Stimulated activated CD8-positive, alpha-beta memory T cell treated with anti-CD3 and anti-CD28 coated beads, Interleukin-12 subunit alpha, Interleukin-12 subunit beta, amount 100 ng/mL, for 1 hour (primary cell): ENCODE measurements at regions not wholly inside any gene's neighbourhood (a gene's known extent, or its start where the extent isn't known, plus 50 kb on each side); places are given as distances from the start of the nearest gene placed in this dataset.
A peak's percentile ranks its signal among the peaks of the same experiment; 100 is the strongest.

Experiments used
- DNase-seq: peaks from one replicate; pipeline ENCODE4 v3.0.0-alpha.2; 2020; ENCODE audit warnings: low read depth

DNA sequence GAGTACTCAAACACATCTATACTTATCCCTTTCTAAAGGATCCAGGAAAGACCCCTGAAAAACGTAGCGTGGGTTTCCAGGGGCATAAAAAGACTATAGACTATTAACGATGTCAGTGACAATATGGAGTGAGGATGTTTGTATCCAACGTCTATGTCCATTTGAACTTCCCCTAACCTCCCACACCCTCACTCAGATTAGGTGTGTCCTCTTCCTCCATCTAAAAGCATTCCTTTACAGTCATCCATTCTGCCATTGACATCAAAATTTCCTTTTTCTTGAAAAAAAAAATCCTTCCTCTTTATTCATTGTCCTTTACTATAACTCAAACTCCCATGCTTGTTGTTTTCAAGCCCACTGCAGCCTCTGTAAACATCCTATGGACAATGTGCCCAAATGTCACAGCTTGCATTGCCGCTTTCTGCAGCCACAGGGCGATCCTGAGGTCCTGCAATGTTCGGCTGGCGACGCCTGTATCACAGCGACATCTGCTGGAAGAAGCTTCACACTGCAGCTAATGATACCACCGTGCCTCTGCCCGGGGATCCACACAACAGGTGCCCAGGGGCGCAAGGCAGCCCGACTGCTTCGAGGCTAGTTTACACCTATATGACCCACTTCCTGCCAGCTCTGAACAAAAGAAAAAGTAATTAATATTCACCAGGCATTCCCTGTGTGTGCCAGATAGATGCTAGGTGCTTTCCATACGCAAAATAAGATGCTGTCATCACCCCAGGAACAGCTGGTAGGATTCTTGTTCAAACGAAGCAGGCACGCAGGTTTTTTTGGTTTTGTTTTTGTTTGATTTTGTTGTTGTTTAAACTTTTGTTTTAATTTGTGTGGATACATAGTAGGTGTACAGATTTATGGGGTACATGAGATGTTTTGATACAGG lies 267.9 kb upstream of the GHITM start:
- DNase-seq, result peak; percentile 19

DNA sequence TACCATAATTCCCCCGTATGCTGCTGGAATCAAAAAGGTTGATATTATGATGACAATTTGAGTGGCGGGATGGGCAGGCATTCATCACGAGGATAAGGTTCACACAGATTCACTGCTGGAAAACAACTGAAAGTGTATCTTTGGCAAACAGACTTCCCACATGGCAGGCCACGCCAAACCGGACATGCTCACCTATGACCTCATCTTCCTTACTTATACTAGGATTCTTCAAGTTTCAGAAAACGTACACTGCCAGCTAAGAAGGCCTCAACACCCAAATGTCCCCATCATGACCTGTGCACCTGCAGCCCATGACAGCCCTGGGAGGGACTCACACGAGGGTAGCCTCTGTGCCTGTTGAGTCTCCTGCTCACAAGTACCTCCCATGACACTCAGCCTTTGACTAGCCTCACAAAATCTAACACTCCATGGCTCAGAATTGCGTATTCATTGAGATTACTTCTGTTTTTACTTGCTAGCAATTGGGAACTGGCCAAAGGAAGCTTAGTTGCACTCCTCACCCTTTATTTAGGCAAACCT lies 259.0 kb upstream of the GHITM start:
- no peak for DNase-seq

DNA sequence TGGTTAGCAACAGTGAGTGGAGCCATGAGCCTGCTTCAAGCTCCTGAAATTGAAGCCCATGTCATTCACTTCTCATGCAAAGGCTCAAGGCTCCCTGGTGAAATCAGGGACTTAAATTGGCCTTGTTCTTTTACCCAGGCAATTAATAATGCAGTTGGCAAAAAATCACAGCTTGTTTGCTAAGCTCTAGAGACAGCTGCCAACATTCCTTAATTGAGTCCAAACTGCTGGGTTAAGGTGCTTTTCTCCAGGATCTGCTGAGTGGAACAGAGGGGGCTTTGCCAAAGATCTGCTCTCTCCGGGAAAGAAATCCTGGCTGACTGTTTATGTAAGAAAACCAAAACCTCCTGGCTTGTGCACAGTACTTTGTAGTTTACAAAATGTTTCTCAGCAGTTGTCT lies 257.6 kb upstream of the GHITM start:
- DNase-seq, result no peak

DNA sequence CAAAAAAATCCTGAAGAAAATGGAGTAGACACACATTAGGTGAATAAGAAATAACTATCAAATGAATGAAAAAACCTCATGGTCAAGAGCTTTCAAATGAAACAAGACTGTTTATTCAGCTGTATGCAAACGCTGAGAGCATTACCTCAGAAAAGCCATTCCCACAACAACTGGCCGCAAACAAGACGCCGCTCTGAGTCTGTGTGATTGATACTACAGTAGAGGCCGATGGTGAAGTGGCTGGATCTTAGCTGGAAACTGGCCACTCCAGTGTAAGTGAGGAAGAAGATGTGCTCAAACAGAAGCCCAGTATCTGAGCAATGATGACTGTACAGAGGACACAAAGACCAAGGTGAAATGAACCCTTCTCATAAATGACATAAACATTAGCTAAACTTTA lies 252.4 kb upstream of the GHITM start:
- DNase-seq, result no peak

DNA sequence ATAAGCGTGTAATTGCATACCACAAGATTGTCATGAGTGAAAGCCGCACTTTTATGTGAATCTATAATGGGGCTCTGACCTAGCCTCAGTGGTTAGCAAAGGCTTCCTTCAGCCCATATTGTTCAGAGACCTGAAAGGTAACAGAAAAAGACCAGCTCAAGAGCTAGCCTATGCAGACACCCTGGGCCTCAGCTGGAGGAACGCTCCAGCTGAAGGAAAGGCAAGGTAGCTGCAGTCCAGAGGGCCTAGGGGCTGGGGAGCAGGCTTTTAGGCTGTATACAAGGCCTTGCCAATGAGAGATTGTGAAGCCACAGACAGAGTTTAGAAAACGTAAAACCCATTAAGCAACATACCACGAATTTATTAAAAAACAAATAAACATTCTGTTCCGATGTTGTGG lies 246.6 kb upstream of the GHITM start:
- DNase-seq, result no peak

DNA sequence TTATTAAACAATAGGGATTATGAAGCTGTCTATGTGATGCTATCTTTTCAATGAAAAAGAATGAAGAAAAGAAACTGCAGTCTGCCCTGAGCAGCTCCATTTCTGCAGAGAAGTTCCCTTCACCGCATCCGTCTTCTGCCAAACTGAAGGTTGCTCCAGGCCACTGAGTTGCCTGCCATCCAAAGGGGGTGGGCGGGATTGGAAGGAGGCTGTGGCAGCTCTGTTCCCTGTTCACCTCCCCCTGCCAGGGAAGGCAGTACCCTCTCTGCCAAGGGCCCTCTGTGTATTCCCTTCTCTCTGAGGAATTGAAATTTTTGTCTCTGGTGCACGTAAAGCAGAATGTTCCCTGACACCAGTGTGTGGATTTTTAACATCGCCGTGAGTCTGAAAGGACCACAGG lies 243.1 kb upstream of the GHITM start:
- DNase-seq, result no peak

DNA sequence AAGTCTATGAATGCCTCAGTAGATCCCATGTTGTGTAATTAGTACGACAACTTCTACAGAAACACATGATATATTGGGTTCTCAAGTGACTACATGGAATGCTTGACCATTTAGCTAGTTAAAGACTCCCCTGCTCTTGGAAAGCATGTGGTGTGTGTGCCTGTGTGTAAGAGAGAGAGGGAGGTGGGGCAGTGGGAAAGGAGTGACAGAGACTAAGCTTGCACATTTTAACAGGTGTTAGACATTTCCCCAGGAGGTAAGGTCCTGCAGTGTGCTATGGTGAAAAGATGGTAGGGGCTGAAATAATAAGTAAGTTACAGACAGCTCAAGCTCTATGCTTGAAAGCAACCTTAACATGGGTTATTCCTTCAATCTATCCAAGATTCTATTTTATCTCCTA lies 241.7 kb upstream of the GHITM start:
- DNase-seq, result no peak

DNA sequence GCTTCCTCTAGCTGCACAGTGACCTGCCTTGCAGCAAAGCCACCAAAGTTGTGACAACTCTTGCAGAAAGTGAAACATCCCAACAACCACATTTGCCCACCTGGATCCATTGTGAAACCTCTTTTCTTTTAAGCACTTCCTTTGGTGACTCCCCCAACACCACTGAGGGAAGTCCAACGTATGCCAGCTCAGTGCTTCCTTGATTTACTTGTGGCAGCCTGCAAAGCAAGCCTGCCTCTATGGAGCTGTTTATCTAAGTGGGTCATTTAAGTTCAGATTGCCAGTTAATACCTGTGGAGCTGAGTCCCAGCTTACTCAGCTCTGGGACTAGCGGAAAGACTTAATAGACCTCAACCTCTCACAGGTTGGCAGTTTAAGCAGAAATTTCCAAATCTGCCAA lies 230.8 kb upstream of the GHITM start:
- no peak for DNase-seq

DNA sequence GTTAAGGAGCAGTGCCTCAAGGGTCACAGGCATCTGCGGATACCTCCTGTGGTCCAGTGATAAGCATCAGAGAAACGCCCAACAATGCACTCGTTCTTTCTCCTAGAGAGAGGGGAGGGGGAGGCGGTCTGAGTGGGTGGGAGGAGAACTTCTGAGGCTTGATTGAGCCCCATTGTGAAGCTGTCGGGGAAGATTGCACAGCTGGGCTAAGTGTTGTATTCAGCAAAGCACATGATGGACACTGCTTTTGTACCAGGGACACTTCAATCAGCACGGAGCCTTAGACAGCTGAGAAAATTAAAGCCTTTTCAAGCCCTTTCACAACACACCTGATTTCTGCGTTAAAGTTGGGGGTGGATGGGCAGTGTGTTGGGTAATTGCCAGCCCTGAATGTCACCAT lies 230.3 kb upstream of the GHITM start:
- DNase-seq, result no peak

DNA sequence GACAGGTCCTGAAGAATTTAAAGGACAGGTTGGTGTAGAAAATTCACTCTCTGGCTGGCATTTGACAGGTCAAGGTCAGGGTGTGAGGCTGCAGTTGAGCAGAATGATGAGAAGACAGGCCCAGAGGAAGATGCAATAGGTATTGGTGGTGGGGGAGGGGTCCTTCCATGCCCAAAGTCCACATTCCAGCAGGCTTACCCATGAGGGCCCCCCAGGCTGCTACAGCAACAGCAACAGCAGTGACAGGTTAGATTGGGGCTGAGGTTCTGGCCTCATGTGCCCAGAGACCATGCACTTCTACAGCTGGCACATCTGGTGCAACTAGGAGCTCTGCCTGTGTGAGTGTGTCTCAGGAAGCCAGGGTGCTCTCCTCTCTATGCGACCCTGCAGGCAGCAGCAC lies 223.5 kb upstream of the GHITM start:
- DNase-seq, result no peak

DNA sequence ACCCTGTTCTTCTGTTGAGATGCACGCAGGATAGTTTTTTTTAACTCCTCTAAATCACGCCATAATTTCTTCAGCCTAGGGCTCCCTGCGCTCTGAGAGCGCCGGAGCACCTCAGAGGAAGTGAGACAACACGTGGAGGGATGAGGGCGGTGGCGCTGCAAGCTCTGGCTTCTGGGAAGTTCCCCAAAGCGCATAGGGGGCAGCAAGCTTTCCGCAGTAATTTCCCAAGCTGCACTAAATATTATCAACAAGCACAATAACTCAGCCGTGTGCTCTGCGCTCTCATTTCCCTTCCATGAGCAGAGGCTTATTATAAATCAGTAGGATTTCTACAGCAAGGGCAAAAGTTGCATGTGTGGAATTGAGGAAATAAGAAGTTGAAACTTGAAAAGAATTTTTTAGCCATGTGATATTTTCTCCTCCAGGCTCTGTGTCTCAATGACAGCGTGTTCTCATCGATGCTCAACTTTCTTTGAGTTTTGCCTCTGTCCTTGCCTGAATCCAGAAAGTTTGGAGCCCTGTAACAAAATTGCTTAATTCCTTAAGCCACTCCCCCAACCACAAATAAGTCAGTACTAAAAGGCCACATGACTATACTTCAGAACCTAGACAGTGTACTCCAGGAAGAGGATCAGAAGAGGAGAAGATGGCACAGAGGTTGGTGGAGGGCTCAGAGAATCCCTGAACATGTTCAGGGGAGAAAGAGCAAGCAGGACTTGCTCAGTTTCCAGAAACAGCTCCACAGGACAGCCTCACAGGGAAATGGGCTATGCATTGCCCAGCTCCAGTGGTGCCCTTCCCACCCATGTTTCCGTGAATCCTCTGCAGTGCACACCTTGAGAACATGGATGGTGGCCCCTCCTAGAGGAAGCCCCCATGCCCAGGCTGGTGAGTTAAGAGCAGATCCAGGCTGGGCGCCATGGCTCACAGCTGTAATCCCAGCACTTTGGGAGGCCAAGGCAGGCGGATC lies 221.5 kb upstream of the GHITM start:
- no peak for DNase-seq

DNA sequence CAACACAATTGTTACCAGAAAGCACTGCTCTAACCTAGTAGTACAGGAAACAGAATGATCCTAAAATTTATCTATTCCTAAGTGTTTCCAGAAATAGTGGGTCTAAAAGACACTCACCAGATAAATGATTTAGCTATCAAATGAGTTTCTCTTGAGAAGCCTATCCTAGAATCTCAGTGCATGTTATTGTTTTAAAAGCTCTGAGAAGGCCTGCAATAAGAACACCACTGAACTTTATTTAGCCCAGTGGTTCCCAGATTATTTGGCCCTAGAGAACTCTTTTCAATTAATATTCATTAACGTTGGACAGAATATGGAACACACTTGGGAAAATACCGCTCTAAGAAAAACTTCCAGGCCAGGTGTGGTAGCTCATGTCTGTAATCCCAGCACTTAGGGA lies 220.1 kb upstream of the GHITM start:
- DNase-seq, result no peak

DNA sequence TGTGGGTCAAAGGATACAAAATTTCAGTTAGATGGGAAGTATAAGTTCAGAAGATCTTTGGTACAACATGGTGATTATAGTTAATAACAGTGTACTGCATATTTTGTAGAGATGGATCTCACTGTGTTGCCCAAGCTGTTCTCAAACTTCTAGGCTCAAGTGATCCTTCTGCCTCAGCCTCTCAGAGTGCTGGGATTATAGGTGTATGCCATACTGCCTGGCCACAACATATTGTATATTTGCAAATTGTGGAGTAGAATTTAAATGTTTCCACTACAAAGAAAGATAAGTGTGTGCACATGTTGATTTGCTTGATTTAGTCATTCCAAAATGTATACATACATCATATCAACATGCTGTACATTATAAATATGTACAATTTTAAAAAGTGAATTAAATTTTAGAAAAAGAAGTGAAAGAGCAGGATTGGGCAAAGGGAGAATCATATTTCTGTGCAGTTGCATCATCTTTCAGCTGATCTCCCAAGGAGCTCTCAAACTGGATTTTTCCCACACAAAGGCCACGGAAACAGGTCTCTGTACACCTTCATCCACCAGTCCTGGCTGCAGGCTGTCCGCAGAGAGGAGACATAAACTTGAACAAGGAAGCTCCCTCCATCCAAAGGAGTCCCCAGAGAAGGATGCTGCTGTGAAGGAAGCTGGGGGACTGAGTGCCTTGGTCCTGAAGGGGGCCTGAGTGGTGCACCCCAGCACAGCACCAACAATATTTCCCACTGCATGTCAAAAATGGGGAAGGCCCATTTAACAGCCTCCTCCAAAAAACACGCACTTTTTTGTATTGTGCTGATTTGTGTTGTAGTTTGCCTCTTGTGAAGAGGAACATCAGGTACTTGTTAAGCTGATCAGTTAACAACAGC lies 217.1 kb upstream of the GHITM start:
- DNase-seq, result no peak

DNA sequence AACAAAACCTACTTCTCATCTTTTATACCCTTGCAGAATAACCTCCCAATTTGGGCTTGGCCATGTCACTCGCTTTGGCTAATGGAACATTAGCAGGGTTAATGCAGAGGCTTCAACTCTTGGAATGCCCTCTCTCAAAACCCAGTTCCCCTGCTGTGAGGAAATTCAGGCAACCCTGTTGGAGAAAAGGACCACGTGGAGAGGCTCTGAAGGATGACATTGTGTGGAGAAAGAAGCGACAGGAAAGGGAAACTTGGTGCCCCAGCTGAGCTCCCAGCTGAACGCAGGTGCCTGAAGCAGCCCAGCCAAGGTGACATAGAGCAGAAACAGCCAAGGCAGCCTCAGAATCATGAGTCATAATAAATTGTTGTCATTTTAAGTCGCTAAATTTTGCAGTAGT lies 214.2 kb upstream of the GHITM start:
- no peak for DNase-seq

DNA sequence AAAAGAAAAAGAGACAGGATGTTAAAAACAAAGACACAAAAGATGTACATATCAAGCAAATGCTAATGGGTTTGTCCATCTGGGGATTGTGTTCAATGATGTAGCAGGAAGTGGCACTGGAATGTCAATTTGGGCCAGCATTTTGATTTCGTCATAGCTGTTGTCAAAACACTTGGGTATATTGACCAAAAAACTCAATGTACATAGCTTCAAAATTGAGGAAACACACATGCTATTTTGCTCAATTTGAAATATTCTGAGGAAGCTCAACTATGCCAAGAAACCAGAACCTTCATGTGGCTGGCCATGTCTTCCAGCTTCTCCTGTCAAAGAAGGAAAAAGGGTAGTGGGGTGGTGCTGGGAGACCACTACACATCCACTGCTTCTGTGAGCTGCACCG lies 212.7 kb upstream of the GHITM start:
- DNase-seq, result no peak

DNA sequence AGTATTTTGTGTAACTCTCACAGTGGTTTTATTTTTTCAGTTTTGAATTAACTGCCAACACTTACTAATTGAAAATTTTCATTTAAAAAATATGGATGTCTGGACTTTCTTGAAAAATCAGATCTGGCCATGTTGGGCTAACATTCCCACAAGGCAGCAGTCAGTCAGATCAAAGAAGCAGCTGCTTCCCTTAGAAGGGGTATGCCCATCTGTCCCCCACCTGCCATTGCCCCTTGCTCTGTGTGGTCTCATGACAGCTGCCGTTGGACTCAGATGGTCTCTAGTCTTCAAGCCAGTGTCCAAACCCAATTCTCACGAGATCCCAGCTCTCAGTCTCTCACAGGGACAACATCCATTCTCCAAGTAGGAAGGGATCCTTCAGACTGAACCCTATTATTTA lies 212.1 kb upstream of the GHITM start:
- DNase-seq, result no peak

DNA sequence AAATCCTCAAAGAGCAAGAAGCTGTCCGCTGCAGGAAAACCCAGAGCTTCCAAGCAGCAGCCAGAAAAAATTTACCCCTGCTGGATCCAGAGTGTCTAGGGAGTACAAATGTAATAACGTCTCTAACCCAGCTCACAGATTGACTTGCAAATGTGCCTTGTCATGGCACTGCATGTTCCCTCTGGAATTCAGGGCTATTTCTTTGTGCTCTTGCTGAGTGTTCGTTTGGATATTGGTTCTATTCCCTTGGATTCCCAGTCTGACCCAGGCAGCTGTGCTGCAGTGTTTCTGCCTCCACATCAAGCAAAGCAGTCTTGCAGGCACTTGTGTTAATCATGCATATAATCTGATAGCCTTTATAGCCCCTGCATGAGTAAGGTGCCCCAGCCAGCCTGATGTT lies 209.9 kb upstream of the GHITM start:
- no peak for DNase-seq

DNA sequence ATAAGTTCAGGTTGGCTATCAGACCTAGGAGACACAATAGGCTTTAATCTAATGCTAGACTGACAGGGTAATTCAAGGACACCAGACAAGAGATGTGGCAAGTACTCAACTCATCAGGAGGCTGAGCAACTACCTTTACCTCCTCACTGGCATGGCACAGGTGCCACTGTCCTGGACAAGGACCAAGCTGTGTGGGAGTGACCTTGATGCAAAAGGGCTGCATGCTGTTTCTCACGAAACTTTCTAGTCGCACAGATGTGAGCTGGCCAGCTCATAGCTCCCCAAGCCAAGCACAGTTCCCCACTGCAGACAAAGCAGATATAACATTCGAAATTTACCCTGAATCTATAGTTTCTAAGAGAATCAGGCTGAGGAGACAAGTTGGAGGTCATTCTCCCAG lies 207.6 kb upstream of the GHITM start:
- DNase-seq, result no peak

DNA sequence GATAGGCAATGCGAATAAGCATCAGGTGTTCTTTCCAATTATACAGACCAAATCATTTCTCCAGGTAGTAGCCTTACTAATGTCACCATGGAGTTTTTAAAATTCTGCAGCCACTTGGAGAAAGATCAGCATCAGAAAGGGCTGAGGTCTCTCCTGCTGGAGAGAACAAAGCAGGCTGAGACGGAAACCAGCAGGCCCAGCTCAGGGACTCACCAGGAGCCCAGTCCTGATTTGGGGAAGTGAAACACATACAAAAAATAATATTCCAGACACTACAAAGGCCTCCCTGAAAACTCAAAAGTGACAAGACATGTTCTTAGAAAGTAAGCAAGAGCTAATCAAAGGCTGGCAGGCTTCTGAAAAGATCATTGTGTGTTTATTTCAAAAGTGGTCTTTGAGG lies 207.1 kb upstream of the GHITM start:
- DNase-seq, result no peak

DNA sequence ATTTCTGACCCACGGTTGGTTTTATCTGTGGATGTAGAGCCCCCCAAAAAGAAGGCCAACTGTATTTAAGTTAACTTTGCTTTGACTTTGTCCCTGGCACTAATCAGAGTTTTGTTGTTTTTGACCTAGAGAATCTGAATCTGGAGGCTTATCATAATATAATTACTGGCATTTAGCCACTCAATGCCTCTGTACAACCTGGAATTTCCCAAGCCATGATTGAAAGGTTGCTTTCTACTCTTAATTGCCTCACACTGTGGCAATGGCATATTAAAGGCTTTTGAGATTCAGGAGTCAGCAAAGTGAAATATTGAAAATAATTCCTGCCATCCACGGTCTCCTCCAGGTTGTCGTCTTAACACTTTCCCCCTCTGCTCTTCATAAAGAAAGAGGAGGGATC lies 205.2 kb upstream of the GHITM start:
- DNase-seq, result no peak

DNA sequence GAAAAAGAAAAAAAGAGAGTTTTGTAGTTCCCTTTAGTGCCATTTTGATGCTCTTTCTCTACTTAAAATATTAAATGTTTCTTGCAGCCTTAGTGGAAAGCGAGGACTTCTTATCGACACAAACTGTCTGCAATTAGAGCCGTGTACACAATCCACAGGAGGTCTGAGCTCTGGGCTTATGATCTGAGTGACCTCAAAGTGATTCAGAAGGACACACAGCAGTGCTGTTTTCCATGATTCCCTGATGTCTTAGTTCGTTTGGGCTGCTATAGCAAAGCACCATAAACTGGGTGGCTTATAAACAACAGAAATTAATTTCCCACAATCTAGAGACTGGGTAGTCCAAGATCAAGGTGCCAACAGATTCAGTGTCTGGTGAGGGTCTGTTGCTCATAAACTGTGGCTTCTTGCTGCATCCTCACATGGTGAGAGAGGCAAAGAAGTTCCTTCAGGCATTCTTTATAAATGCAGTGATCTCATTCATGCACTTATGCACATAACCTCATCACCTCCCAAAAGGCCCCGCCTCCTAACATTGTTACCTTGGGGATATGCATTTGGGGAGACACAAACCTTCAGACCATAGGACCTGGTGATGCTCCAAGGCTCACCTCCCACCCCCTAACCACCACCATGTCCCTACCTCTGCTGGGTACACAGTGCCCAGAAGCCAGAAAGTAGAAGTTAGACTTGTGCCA lies 204.5 kb upstream of the GHITM start:
- no peak for DNase-seq
